H9 (cell line): ENCODE measurements at regions not wholly inside any gene's neighbourhood (a gene's known extent, or its start where the extent isn't known, plus 50 kb on each side); places are given as distances from the start of the nearest gene placed in this dataset.

Source experiments
- DNase-seq: peaks from one replicate; pipeline ENCODE4 v3.0.0-alpha.2; 2017
- H2AFZ ChIP-seq: one replicate; pipeline ENCODE4 v1.6.1; 2013; ENCODE audit warnings: mild to moderate bottlenecking, low read length, control low read depth, moderate library complexity
- H2AK5ac ChIP-seq: 2 replicates; pipeline ENCODE4 v1.6.1; 2013; ENCODE audit warnings: low read length, control low read depth, mixed read lengths; ENCODE audit not compliant: insufficient read length
- H2BK120ac ChIP-seq: one replicate; pipeline ENCODE4 v1.6.1; 2013; ENCODE audit warnings: low read depth, mild to moderate bottlenecking, low read length, control low read depth, inconsistent platforms; ENCODE audit not compliant: poor library complexity, severe bottlenecking
- H2BK12ac ChIP-seq: 2 replicates; pipeline ENCODE4 v1.6.1; 2013; ENCODE audit warnings: low read length, control low read depth, mixed read lengths, low read depth; ENCODE audit not compliant: insufficient read length
- H2BK15ac ChIP-seq: 2 replicates; pipeline ENCODE4 v1.6.1; 2013; ENCODE audit warnings: low read depth, low read length, control low read depth
- H2BK20ac ChIP-seq: one replicate; pipeline ENCODE4 v1.6.1; 2013; ENCODE audit warnings: low read depth, mild to moderate bottlenecking, low read length, control low read depth, inconsistent platforms; ENCODE audit not compliant: poor library complexity, severe bottlenecking
- H2BK5ac ChIP-seq: 2 replicates; pipeline ENCODE4 v1.6.1; 2013; ENCODE audit warnings: low read length, control low read depth, mixed read lengths; ENCODE audit not compliant: insufficient read length
- H3K14ac ChIP-seq: 2 replicates; pipeline ENCODE4 v1.6.1; 2013; ENCODE audit warnings: low read length, control low read depth; ENCODE audit not compliant: insufficient read depth
- H3K18ac ChIP-seq: 2 replicates; pipeline ENCODE4 v1.6.1; 2013; ENCODE audit warnings: low read depth, mild to moderate bottlenecking, mixed read lengths, low read length, control low read depth; ENCODE audit not compliant: insufficient read length
- H3K23ac ChIP-seq: 2 replicates; pipeline ENCODE4 v1.6.1; 2013; ENCODE audit warnings: low read length, control low read depth, mixed read lengths, low read depth; ENCODE audit not compliant: insufficient read length
- H3K23me2 ChIP-seq: 2 replicates; pipeline ENCODE4 v1.6.1; 2013; ENCODE audit warnings: low read depth, mild to moderate bottlenecking, mixed read lengths, low read length, control low read depth; ENCODE audit not compliant: insufficient read length, poor library complexity, severe bottlenecking
- H3K27ac ChIP-seq: 2 replicates; pipeline ENCODE4 v1.5.1; 2013; ENCODE audit warnings: low read length, control low read depth, mixed read lengths, low read depth; ENCODE audit not compliant: insufficient read length
- H3K27me3 ChIP-seq: 2 replicates; pipeline ENCODE4 v1.6.1; 2013; ENCODE audit warnings: low read length, control low read depth, inconsistent platforms; ENCODE audit not compliant: insufficient read depth
- H3K4ac ChIP-seq: 2 replicates; pipeline ENCODE4 v1.6.1; 2013; ENCODE audit warnings: low read depth, mild to moderate bottlenecking, control low read depth, inconsistent platforms, low read length, moderate library complexity
- H3K4me1 ChIP-seq: 2 replicates; pipeline ENCODE4 v1.6.1; 2013; ENCODE audit warnings: low read length, control low read depth, inconsistent platforms; ENCODE audit not compliant: insufficient read depth
- H3K4me2 ChIP-seq: 2 replicates; pipeline ENCODE4 v1.6.1; 2013; ENCODE audit warnings: low read length, control low read depth, mixed read lengths; ENCODE audit not compliant: insufficient read length, insufficient read depth
- H3K56ac ChIP-seq: 2 replicates; pipeline ENCODE4 v1.6.1; 2013; ENCODE audit warnings: low read depth, mild to moderate bottlenecking, mixed read lengths, low read length, control low read depth; ENCODE audit not compliant: insufficient read length
- H3K79me1 ChIP-seq: 2 replicates; pipeline ENCODE4 v1.6.1; 2013; ENCODE audit warnings: low read depth, mild to moderate bottlenecking, moderate library complexity, low read length, control low read depth, inconsistent platforms; ENCODE audit not compliant: insufficient read depth, poor library complexity, severe bottlenecking
- H3K79me2 ChIP-seq: 2 replicates; pipeline ENCODE4 v1.6.1; 2013; ENCODE audit warnings: low read length, control low read depth, inconsistent platforms; ENCODE audit not compliant: insufficient read depth
- H3K9ac ChIP-seq: 2 replicates; pipeline ENCODE4 v1.6.1; 2013; ENCODE audit warnings: low read length, control low read depth, mixed read lengths; ENCODE audit not compliant: insufficient read length; ENCODE audit errors: extremely low read depth
- H3K9me3 ChIP-seq: one replicate; pipeline ENCODE4 v1.6.1; 2013; ENCODE audit warnings: low read depth, low read length, inconsistent platforms; ENCODE audit not compliant: control insufficient read depth
- H3T11ph ChIP-seq: one replicate; pipeline ENCODE4 v1.6.1; 2013; ENCODE audit warnings: mild to moderate bottlenecking, low read length, control low read depth, inconsistent platforms
- H4K20me1 ChIP-seq: one replicate; pipeline ENCODE4 v1.6.1; 2013; ENCODE audit not compliant: control insufficient read depth, insufficient read length, insufficient read depth
- H4K5ac ChIP-seq: 2 replicates; pipeline ENCODE4 v1.6.1; 2013; ENCODE audit warnings: low read depth, mild to moderate bottlenecking, mixed read lengths, low read length, control low read depth; ENCODE audit not compliant: insufficient read length
- H4K8ac ChIP-seq: replicated peaks from 2 replicates; pipeline ENCODE4 v1.6.1; 2013; ENCODE audit warnings: low read length, control low read depth, mixed read lengths, low read depth; ENCODE audit not compliant: insufficient read length
- H4K91ac ChIP-seq: 2 replicates; pipeline ENCODE4 v1.6.1; 2013; ENCODE audit warnings: low read depth, mild to moderate bottlenecking, moderate library complexity, mixed read lengths, low read length, control low read depth; ENCODE audit not compliant: insufficient read length
- H3K27ac Mint-ChIP-seq, 3 experiments: 2 replicates in 2 of 3; 3 replicates in 1 of 3; pipeline ENCODE4 v1.8.0; 2020 to 2021; ENCODE audit warnings: mixed read lengths in 3 of 3, mild to moderate bottlenecking in 1 of 3, moderate library complexity in 1 of 3
- H3K27me3 Mint-ChIP-seq: 2 replicates; pipeline ENCODE4 v1.8.0; 2021; ENCODE audit warnings: low read depth, mild to moderate bottlenecking, moderate library complexity, mixed read lengths
- H3K36me3 Mint-ChIP-seq, 3 experiments: 2 replicates in 2 of 3; 3 replicates in 1 of 3; pipeline ENCODE4 v1.8.0; 2020 to 2021; ENCODE audit warnings: low read depth in 3 of 3, mixed read lengths in 3 of 3; ENCODE audit not compliant: insufficient read depth in 1 of 3
- H3K4me1 Mint-ChIP-seq, 2 experiments: 2 replicates each; pipeline ENCODE4 v1.8.0; 2020; ENCODE audit warnings: mixed read lengths in 2 of 2
- H3K4me3 Mint-ChIP-seq, 2 experiments: 2 replicates in 1 of 2; 3 replicates in 1 of 2; pipeline ENCODE4 v1.8.0; 2020 to 2021; ENCODE audit warnings: mild to moderate bottlenecking in 2 of 2, mixed read lengths in 2 of 2, moderate library complexity in 1 of 2
- H3K9me3 Mint-ChIP-seq, 2 experiments: 2 replicates in 1 of 2; 3 replicates in 1 of 2; pipeline ENCODE4 v1.8.0; 2020; ENCODE audit warnings: mild to moderate bottlenecking in 2 of 2, mixed read lengths in 2 of 2, moderate library complexity in 1 of 2
- WGBS: extraction: QIAGEN DNeasy Blood & Tissue Kit; methylation state at CpG from one replicate; pipeline ENCODE4 v1.1.7; 2013; ENCODE audit warnings: missing lambda C conversion rate, low lambda C conversion rate, mixed read lengths; ENCODE audit not compliant: insufficient read length; ENCODE audit errors: extremely low coverage; 5-methylcytosine and 5-hydroxymethylcytosine counted together
- TF ChIP-seq, protein P1 (sequence below): fragments of 200-600 bp; sonication (generic); conservative IDR thresholded peaks from 3 replicates; pipeline ENCODE4 v1.8.0; 2021; ENCODE audit warnings: antibody characterized with exemption, mild to moderate bottlenecking

DNA sequence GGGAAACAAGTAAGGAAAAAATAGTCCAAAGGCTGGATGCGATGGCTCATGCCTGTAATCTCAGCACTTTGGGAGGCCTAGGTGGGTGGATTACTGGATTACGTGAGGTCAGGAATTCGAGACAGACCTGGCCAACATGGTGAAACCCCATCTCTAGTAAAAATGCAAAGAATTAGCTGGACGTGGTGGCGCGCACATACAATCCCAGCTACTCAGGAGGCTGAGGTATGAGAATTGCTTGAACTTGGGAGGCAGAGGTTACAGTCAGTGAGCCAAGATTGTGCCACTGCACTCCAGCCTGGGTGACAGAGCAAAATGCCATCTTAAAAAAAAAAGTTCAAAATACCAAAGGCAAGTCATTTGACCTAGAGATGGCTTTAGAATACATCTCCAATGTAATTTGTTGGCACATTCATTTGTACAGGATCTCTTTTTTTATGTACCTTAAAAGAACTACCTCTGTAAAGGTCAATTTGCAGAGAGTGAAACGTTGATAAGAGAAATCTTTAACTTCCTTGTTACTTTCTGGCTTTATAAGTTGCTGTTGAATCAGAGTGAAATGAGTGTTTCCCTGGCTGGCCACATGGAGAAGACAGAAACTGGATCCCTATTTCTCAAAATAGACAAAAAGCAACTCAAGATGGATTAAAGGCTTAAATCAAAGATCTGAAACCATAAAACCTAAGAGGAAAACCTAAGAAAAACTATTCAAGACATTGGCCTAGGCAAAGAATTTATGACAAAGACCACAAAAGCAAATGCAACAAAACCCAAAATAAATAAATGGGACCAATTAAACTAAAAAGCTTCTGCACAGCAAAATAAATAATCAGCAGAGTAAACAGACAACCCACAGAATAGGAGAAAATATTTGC is 260.7 kb downstream of the KLF6 start:
- no peaks in the 10 kb centered on the region; a peak in 1 of 5 replicates for H3K9me3 Mint-ChIP-seq

More for the DNA sequence above, 260.7 kb downstream of the KLF6 start:
- Mint-ChIP-seq H3K4me1 (no peaks in the 10 kb centered on the region), H3K36me3 (no peaks in the 10 kb centered on the region; a peak in 1 of 7 replicates), H3K27me3 (no peaks in the 10 kb centered on the region), H3K4me3 (no peak overlapping the region), H3K27ac (no peak overlapping the region)
- no peak overlapping the region for H2BK15ac ChIP-seq
- H3K23me2 ChIP-seq = peaks cover 3% of the 10 kb centered on the region
- no peaks in the 10 kb centered on the region for H3K79me1 ChIP-seq
- H2BK20ac ChIP-seq = no peak overlapping the region
- H2AFZ ChIP-seq = no peak overlapping the region
- no peak overlapping the region for H3K23ac ChIP-seq
- H3K27me3 ChIP-seq = no peaks in the 10 kb centered on the region; the same call in 1 of the 2 replicates
- no peak overlapping the region for H3K9ac ChIP-seq
- H3K14ac ChIP-seq = no peak overlapping the region
- H3K4ac ChIP-seq = no peak overlapping the region
- H3K9me3 ChIP-seq = no peaks in the 10 kb centered on the region
- no CpG with 5 or more reads among the region's 7 CpGs for WGBS
- no peak overlapping the region for H3K4me2 ChIP-seq
- H3K56ac ChIP-seq = no peak overlapping the region
- H3T11ph ChIP-seq = no peak overlapping the region
- H4K5ac ChIP-seq = no peak overlapping the region
- no peak overlapping the region for H3K18ac ChIP-seq
- no peak overlapping the region for H2BK12ac ChIP-seq
- H3K27ac ChIP-seq = no peak overlapping the region
- no peak for DNase-seq
- no peaks in the 10 kb centered on the region for H4K20me1 ChIP-seq
- H4K8ac ChIP-seq = no peak overlapping the region
- H2AK5ac ChIP-seq = no peak overlapping the region
- no peak overlapping the region for H4K91ac ChIP-seq
- TF ChIP-seq, protein P1, sequence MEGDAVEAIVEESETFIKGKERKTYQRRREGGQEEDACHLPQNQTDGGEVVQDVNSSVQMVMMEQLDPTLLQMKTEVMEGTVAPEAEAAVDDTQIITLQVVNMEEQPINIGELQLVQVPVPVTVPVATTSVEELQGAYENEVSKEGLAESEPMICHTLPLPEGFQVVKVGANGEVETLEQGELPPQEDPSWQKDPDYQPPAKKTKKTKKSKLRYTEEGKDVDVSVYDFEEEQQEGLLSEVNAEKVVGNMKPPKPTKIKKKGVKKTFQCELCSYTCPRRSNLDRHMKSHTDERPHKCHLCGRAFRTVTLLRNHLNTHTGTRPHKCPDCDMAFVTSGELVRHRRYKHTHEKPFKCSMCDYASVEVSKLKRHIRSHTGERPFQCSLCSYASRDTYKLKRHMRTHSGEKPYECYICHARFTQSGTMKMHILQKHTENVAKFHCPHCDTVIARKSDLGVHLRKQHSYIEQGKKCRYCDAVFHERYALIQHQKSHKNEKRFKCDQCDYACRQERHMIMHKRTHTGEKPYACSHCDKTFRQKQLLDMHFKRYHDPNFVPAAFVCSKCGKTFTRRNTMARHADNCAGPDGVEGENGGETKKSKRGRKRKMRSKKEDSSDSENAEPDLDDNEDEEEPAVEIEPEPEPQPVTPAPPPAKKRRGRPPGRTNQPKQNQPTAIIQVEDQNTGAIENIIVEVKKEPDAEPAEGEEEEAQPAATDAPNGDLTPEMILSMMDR = no peak
- no peak overlapping the region for H2BK120ac ChIP-seq
- H2BK5ac ChIP-seq = no peak overlapping the region
- no peaks in the 10 kb centered on the region for H3K79me2 ChIP-seq
- no peaks in the 10 kb centered on the region for H3K4me1 ChIP-seq
